ENCODE measurements at regions not wholly inside any gene's neighbourhood (a gene's known extent, or its start where the extent isn't known, plus 50 kb on each side); places are given as distances from the start of the nearest gene placed in this dataset.
"Not testable (repeated sequence)": the region's sequence is repeated elsewhere in the genome, so short reads cannot be mapped to it uniquely, and the experiment has no call there.

GRCh38 chr4:52157071-52157470 is 106.0 kb downstream of the SPATA18 start:
- DNase-seq: not testable (repeated sequence)

- DNase-seq: no peak
Measured at GRCh38 chr4:52157641-52158316, 106.7 kb downstream of the SPATA18 start.

GRCh38 chr4:52160859-52161258 is 109.8 kb downstream of the SPATA18 start:
- DNase-seq: no peak

GRCh38 chr4:52164116-52164515 is 113.0 kb downstream of the SPATA18 start:
- no peak for DNase-seq

GRCh38 chr4:52172166-52172565 is 121.1 kb downstream of the SPATA18 start:
- no peak for DNase-seq

- no peak for DNase-seq
Measured at GRCh38 chr4:52173470-52174045, 122.5 kb downstream of the SPATA18 start.

- DNase-seq: no peak
Measured at GRCh38 chr4:52187603-52188002, 136.5 kb downstream of the SPATA18 start.

- no peak for DNase-seq
Measured at GRCh38 chr4:52192001-52192400, 140.9 kb downstream of the SPATA18 start.

GRCh38 chr4:52192721-52193135 is 141.6 kb downstream of the SPATA18 start:
- DNase-seq: no peak

GRCh38 chr4:52195869-52196268 is 144.8 kb downstream of the SPATA18 start:
- no peak for DNase-seq

- no peak for DNase-seq
Measured at GRCh38 chr4:52196606-52197130, 145.6 kb downstream of the SPATA18 start.

GRCh38 chr4:52197306-52197705 is 146.2 kb downstream of the SPATA18 start:
- no peak for DNase-seq

GRCh38 chr4:52198294-52198693 is 147.2 kb downstream of the SPATA18 start:
- no peak for DNase-seq

- DNase-seq: no peak
Measured at GRCh38 chr4:52199574-52200338, 148.7 kb downstream of the SPATA18 start.

GRCh38 chr4:52200339-52200725 is 149.2 kb downstream of the SPATA18 start:
- DNase-seq: no peak

GRCh38 chr4:52201715-52202114 is 150.6 kb downstream of the SPATA18 start:
- no peak for DNase-seq

- DNase-seq: no peak
Measured at GRCh38 chr4:52202251-52202779, 151.2 kb downstream of the SPATA18 start.

GRCh38 chr4:52202931-52203330 is 151.8 kb downstream of the SPATA18 start:
- DNase-seq: no peak

GRCh38 chr4:52203351-52203750 is 152.2 kb downstream of the SPATA18 start:
- DNase-seq: no peak

- DNase-seq: no peak
Measured at GRCh38 chr4:52204921-52205320, 153.8 kb downstream of the SPATA18 start.

- not testable (repeated sequence) for DNase-seq
Measured at GRCh38 chr4:52207146-52207545, 156.0 kb downstream of the SPATA18 start.

- no peak for DNase-seq
Measured at GRCh38 chr4:52212702-52213101, 161.6 kb downstream of the SPATA18 start.

GRCh38 chr4:52231526-52231925 is 180.4 kb downstream of the SPATA18 start:
- no peak for DNase-seq

All from NCI-H2081 treated with DMSO at 0.1 percent for 48 hours (cell line).